Mesendoderm (in vitro differentiated cells): ENCODE measurements at regions not wholly inside any gene's neighbourhood (a gene's known extent, or its start where the extent isn't known, plus 50 kb on each side); places are given as distances from the start of the nearest gene placed in this dataset.

Experiments used
- DNase-seq: peaks from one replicate; pipeline ENCODE4 v3.0.0; 2013
- H2AK5ac ChIP-seq: 2 replicates; pipeline ENCODE4 v1.6.1; 2013; ENCODE audit warnings: low read length, inconsistent platforms
- H2BK120ac ChIP-seq: 2 replicates; pipeline ENCODE4 v1.6.1; 2013; ENCODE audit warnings: low read depth, mild to moderate bottlenecking, low read length, moderate library complexity, mixed read lengths
- H2BK15ac ChIP-seq: replicated peaks from 2 replicates; pipeline ENCODE4 v1.6.1; 2013; ENCODE audit warnings: low read depth, mild to moderate bottlenecking, moderate library complexity
- H2BK5ac ChIP-seq: 2 replicates; pipeline ENCODE4 v1.6.1; 2013; ENCODE audit warnings: low read length, inconsistent platforms
- H3K18ac ChIP-seq: 2 replicates; pipeline ENCODE4 v1.6.1; 2013; ENCODE audit warnings: mild to moderate bottlenecking, low read length, mixed read lengths
- H3K23ac ChIP-seq: one replicate; pipeline ENCODE4 v1.6.1; 2013; ENCODE audit warnings: low read length
- H3K27ac ChIP-seq: 2 replicates; pipeline ENCODE4 v1.5.1; 2013; ENCODE audit warnings: low read depth, mild to moderate bottlenecking, inconsistent platforms, low read length, moderate library complexity
- H3K27me3 ChIP-seq: 2 replicates; pipeline ENCODE4 v1.6.1; 2013; ENCODE audit warnings: low read length, control low read depth, mild to moderate bottlenecking, inconsistent platforms; ENCODE audit not compliant: insufficient read depth, poor library complexity
- H3K36me3 ChIP-seq: 2 replicates; pipeline ENCODE4 v1.6.1; 2013; ENCODE audit warnings: low read length, inconsistent platforms; ENCODE audit not compliant: control insufficient read depth, insufficient read depth
- H3K4ac ChIP-seq: one replicate; pipeline ENCODE4 v1.6.1; 2013; ENCODE audit warnings: low read depth, mild to moderate bottlenecking, low read length, moderate library complexity
- H3K4me1 ChIP-seq: 2 replicates; pipeline ENCODE4 v1.6.1; 2013; ENCODE audit warnings: low read depth, low read length, inconsistent platforms; ENCODE audit not compliant: control insufficient read depth
- H3K4me2 ChIP-seq: 2 replicates; pipeline ENCODE4 v1.6.1; 2013; ENCODE audit warnings: low read length
- H3K4me3 ChIP-seq: 2 replicates; pipeline ENCODE4 v1.5.1; 2013; ENCODE audit warnings: mild to moderate bottlenecking, low read length
- H3K56ac ChIP-seq: one replicate; pipeline ENCODE4 v1.6.1; 2013; ENCODE audit warnings: low read length
- H3K79me1 ChIP-seq: 2 replicates; pipeline ENCODE4 v1.6.1; 2013; ENCODE audit warnings: low read length, inconsistent platforms
- H3K79me2 ChIP-seq: 2 replicates; pipeline ENCODE4 v1.6.1; 2013; ENCODE audit warnings: mild to moderate bottlenecking, low read length; ENCODE audit not compliant: control insufficient read depth, insufficient read depth
- H3K9ac ChIP-seq: 2 replicates; pipeline ENCODE4 v1.6.1; 2013; ENCODE audit warnings: low read length, inconsistent platforms
- H4K5ac ChIP-seq: one replicate; pipeline ENCODE4 v1.6.1; 2013; ENCODE audit warnings: low read length
- H4K8ac ChIP-seq: one replicate; pipeline ENCODE4 v1.6.1; 2013; ENCODE audit warnings: low read depth, mild to moderate bottlenecking, control low read depth, low read length, moderate library complexity
- WGBS: extraction: QIAGEN DNeasy Blood & Tissue Kit; methylation state at CpG from one replicate; pipeline ENCODE4 v1.1.7; 2013; ENCODE audit warnings: low lambda C conversion rate, missing lambda C conversion rate; ENCODE audit not compliant: insufficient coverage; ENCODE audit errors: extremely low coverage; 5-methylcytosine and 5-hydroxymethylcytosine counted together

DNA sequence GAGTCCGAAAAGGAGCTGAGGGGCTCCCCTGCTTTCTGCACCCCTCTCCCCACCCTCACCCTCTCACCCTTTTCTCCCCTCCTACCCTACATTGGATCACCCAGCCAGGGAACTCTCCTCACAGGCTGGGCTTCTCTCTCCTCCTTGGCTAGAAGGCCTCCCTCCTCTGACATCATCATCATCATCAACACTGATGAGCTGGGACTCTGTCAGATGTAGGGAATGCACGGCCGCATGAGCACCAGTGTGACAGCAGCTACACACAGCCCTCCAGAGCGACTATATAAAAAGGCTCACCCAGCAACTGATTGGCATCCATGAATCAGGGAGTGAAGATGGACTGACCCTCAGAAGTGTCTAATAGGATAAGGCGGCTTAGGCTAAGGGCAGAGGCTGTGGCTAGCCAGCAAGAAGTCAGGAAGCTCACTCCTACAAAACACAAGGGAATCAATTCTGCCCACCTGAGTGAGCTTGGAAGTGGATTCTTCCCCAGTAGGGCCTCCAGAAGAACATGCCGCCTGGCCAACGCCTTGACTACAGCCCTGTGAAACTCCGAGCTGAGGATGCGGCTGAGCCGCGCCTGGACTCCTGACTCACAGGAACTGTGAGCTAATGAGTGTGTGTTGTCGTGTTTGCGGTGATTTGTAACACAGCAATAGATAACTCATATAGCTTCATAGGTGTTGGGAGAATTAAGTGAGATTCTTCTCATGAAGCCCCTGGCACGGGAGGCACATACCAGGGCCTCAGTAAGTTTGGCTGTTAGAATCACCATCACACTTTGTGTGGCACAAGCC, 147.6 kb downstream of the FAM43A start:
- Histone ChIP-seq H3K4ac (no peak overlapping the region), H3K79me1 (no peaks in the 10 kb centered on the region), H4K8ac (no peak overlapping the region), H2BK5ac (no peak overlapping the region), H2BK15ac (no peak overlapping the region), H3K27ac (no peak overlapping the region), H3K18ac (no peak overlapping the region), H3K23ac (no peak overlapping the region), H3K9ac (no peak overlapping the region), H2BK120ac (no peak overlapping the region), H3K4me1 (peaks cover 4% of the 10 kb centered on the region), H2AK5ac (no peak overlapping the region), H4K5ac (no peak overlapping the region), H3K4me2 (no peak overlapping the region), H3K56ac (no peak overlapping the region), H3K27me3 (no peaks in the 10 kb centered on the region), H3K79me2 (no peaks in the 10 kb centered on the region), H3K4me3 (no peak overlapping the region), H3K36me3 (no peaks in the 10 kb centered on the region)
- WGBS: no CpG with 5 or more reads among the region's 14 CpGs
- DNase-seq: no peak

- Histone ChIP-seq H3K9ac (no peak overlapping the region), H2BK120ac (no peak overlapping the region)
- WGBS: no CpG with 5 or more reads among the region's 1 CpG
Measured at GRCh38 chr3:194836661-194837060, 151.0 kb downstream of the FAM43A start.

GRCh38 chr3:194837457-194838127, 151.9 kb downstream of the FAM43A start:
- H3K79me2 ChIP-seq: no peaks in the 10 kb centered on the region
- H3K23ac ChIP-seq: no peak overlapping the region
- H2AK5ac ChIP-seq: no peak overlapping the region
- H3K27me3 ChIP-seq: no peaks in the 10 kb centered on the region
- no peak overlapping the region for H2BK15ac ChIP-seq
- no peak overlapping the region for H3K18ac ChIP-seq
- H4K8ac ChIP-seq: no peak overlapping the region
- H2BK120ac ChIP-seq: no peak overlapping the region
- no peaks in the 10 kb centered on the region for H3K36me3 ChIP-seq
- no peak overlapping the region for H2BK5ac ChIP-seq
- no peaks in the 10 kb centered on the region for H3K79me1 ChIP-seq
- no peak overlapping the region for H3K4me2 ChIP-seq
- H3K56ac ChIP-seq: no peak overlapping the region
- H3K27ac ChIP-seq: no peak overlapping the region
- no CpG with 5 or more reads among the region's 9 CpGs for WGBS
- no peak for DNase-seq
- H3K4me3 ChIP-seq: no peak overlapping the region
- H3K4me1 ChIP-seq: peaks cover 4% of the 10 kb centered on the region
- no peak overlapping the region for H3K4ac ChIP-seq
- H3K9ac ChIP-seq: no peak overlapping the region
- H4K5ac ChIP-seq: no peak overlapping the region

More at GRCh38 chr3:194836661-194837060, 151.0 kb downstream of the FAM43A start:
- no peak overlapping the region for H3K4me3 ChIP-seq
- H3K4ac ChIP-seq: no peak overlapping the region
- no peak overlapping the region for H4K8ac ChIP-seq
- no peaks in the 10 kb centered on the region for H3K79me2 ChIP-seq
- H3K36me3 ChIP-seq: no peaks in the 10 kb centered on the region
- peaks cover 4% of the 10 kb centered on the region for H3K4me1 ChIP-seq
- H2BK15ac ChIP-seq: no peak overlapping the region
- H2BK5ac ChIP-seq: no peak overlapping the region
- H3K27me3 ChIP-seq: no peaks in the 10 kb centered on the region
- no peak for DNase-seq
- no peak overlapping the region for H3K23ac ChIP-seq
- H3K4me2 ChIP-seq: no peak overlapping the region
- H2AK5ac ChIP-seq: no peak overlapping the region
- H3K18ac ChIP-seq: no peak overlapping the region
- no peak overlapping the region for H3K27ac ChIP-seq
- no peak overlapping the region for H4K5ac ChIP-seq
- no peaks in the 10 kb centered on the region for H3K79me1 ChIP-seq
- H3K56ac ChIP-seq: no peak overlapping the region

- no peak overlapping the region for H3K9ac ChIP-seq
- H2BK15ac ChIP-seq: no peak overlapping the region
- no peaks in the 10 kb centered on the region for H3K36me3 ChIP-seq
- no peaks in the 10 kb centered on the region for H3K79me2 ChIP-seq
- H3K56ac ChIP-seq: no peak overlapping the region
- H3K23ac ChIP-seq: no peak overlapping the region
- H4K5ac ChIP-seq: no peak overlapping the region
- H3K4me1 ChIP-seq: peaks cover 4% of the 10 kb centered on the region
- no peak overlapping the region for H2AK5ac ChIP-seq
- H2BK5ac ChIP-seq: no peak overlapping the region
- H3K4ac ChIP-seq: no peak overlapping the region
- no peaks in the 10 kb centered on the region for H3K27me3 ChIP-seq
- H2BK120ac ChIP-seq: no peak overlapping the region
- H3K4me2 ChIP-seq: no peak overlapping the region
- H4K8ac ChIP-seq: no peak overlapping the region
- H3K18ac ChIP-seq: no peak overlapping the region
- DNase-seq: no peak
- no peak overlapping the region for H3K4me3 ChIP-seq
- no peaks in the 10 kb centered on the region for H3K79me1 ChIP-seq
- no CpG with 5 or more reads among the region's 9 CpGs for WGBS
- no peak overlapping the region for H3K27ac ChIP-seq
Measured at GRCh38 chr3:194838236-194838635, 152.6 kb downstream of the FAM43A start.

GRCh38 chr3:194840661-194841514, 155.2 kb downstream of the FAM43A start:
- WGBS: no CpG with 5 or more reads among the region's 21 CpGs
- H3K4me1 ChIP-seq: peaks cover 4% of the 10 kb centered on the region
- H3K79me2 ChIP-seq: no peaks in the 10 kb centered on the region
- no peak overlapping the region for H4K8ac ChIP-seq
- H3K36me3 ChIP-seq: no peaks in the 10 kb centered on the region
- no peak overlapping the region for H3K4me2 ChIP-seq
- no peak overlapping the region for H3K18ac ChIP-seq
- no peak overlapping the region for H3K23ac ChIP-seq
- no peak overlapping the region for H2AK5ac ChIP-seq
- no peaks in the 10 kb centered on the region for H3K27me3 ChIP-seq
- no peaks in the 10 kb centered on the region for H3K79me1 ChIP-seq
- H3K4me3 ChIP-seq: no peak overlapping the region
- H3K9ac ChIP-seq: no peak overlapping the region
- H3K27ac ChIP-seq: no peak overlapping the region
- H2BK15ac ChIP-seq: no peak overlapping the region
- peak; percentile 75 for DNase-seq
- H2BK120ac ChIP-seq: no peak overlapping the region
- H4K5ac ChIP-seq: no peak overlapping the region
- no peak overlapping the region for H3K56ac ChIP-seq
- H3K4ac ChIP-seq: no peak overlapping the region
- no peak overlapping the region for H2BK5ac ChIP-seq
